ENCODE measurements at regions not wholly inside any gene's neighbourhood (a gene's known extent, or its start where the extent isn't known, plus 50 kb on each side); places are given as distances from the start of the nearest gene placed in this dataset.
"Not testable (repeated sequence)": the region's sequence is repeated elsewhere in the genome, so short reads cannot be mapped to it uniquely, and the experiment has no call there.

- DNase-seq = no peak
Observed at GRCh38 chr13:54606944-54607343, 1578.3 kb downstream of the OLFM4 start.

GRCh38 chr13:54607421-54607820 lies 1578.8 kb downstream of the OLFM4 start:
- DNase-seq = no peak

- no peak for DNase-seq
Observed at GRCh38 chr13:54611390-54611789, 1582.8 kb downstream of the OLFM4 start.

- DNase-seq = no peak
Observed at GRCh38 chr13:54614726-54615125, 1586.1 kb downstream of the OLFM4 start.

GRCh38 chr13:54626504-54626903 lies 1597.9 kb downstream of the OLFM4 start:
- not testable (repeated sequence) for DNase-seq

- DNase-seq = no peak
Observed at GRCh38 chr13:54627646-54628372, 1599.2 kb downstream of the OLFM4 start.

GRCh38 chr13:54628383-54628782 lies 1599.8 kb downstream of the OLFM4 start:
- no peak for DNase-seq

GRCh38 chr13:54633456-54633855 lies 1604.8 kb downstream of the OLFM4 start:
- no peak for DNase-seq

GRCh38 chr13:54636231-54636630 lies 1607.6 kb downstream of the OLFM4 start:
- no peak for DNase-seq

- DNase-seq = no peak
Observed at GRCh38 chr13:54637366-54637765, 1608.8 kb downstream of the OLFM4 start.

GRCh38 chr13:54640719-54641118 lies 1612.1 kb downstream of the OLFM4 start:
- no peak for DNase-seq

- DNase-seq = no peak
Observed at GRCh38 chr13:54643863-54644262, 1615.2 kb downstream of the OLFM4 start.

- no peak for DNase-seq
Observed at GRCh38 chr13:54647275-54647674, 1618.7 kb downstream of the OLFM4 start.

- DNase-seq = no peak
Observed at GRCh38 chr13:54657588-54657987, 1629.0 kb downstream of the OLFM4 start.

- no peak for DNase-seq
Observed at GRCh38 chr13:54658771-54659170, 1630.2 kb downstream of the OLFM4 start.

- no peak for DNase-seq
Observed at GRCh38 chr13:54660277-54660676, 1631.7 kb downstream of the OLFM4 start.

- no peak for DNase-seq
Observed at GRCh38 chr13:54676526-54677113, 1648.0 kb downstream of the OLFM4 start.

GRCh38 chr13:54682184-54682583 lies 1653.6 kb downstream of the OLFM4 start:
- DNase-seq = no peak

GRCh38 chr13:54687173-54687572 lies 1658.6 kb downstream of the OLFM4 start:
- DNase-seq = no peak

GRCh38 chr13:54699831-54700230 lies 1671.2 kb downstream of the OLFM4 start:
- DNase-seq = no peak

- no peak for DNase-seq
Observed at GRCh38 chr13:54705738-54706137, 1677.1 kb downstream of the OLFM4 start.

GRCh38 chr13:54706336-54706735 lies 1677.7 kb downstream of the OLFM4 start:
- no peak for DNase-seq

- no peak for DNase-seq
Observed at GRCh38 chr13:54709546-54709945, 1680.9 kb downstream of the OLFM4 start.

GRCh38 chr13:54733639-54734038 lies 1705.0 kb downstream of the OLFM4 start:
- DNase-seq = no peak

GRCh38 chr13:54737211-54737610 lies 1708.6 kb downstream of the OLFM4 start:
- DNase-seq = not testable (repeated sequence)

Measured in NCI-H2029 treated with DMSO at 0.1 percent for 48 hours (cell line).